Stimulated activated CD8-positive, alpha-beta memory T cell treated with anti-CD3 and anti-CD28 coated beads, Interleukin-4, amount 100 ng/mL, for 1 hour (primary cell): ENCODE measurements at regions not wholly inside any gene's neighbourhood (a gene's known extent, or its start where the extent isn't known, plus 50 kb on each side); places are given as distances from the start of the nearest gene placed in this dataset.
"Not testable (repeated sequence)": the region's sequence is repeated elsewhere in the genome, so short reads cannot be mapped to it uniquely, and the experiment has no call there.

Experiments used
- DNase-seq, 2 donors: peaks; one replicate each; pipeline ENCODE4 v3.0.0-alpha.2; 2020; ENCODE audit warnings: low read depth in 2 of 2, low spot score in 1 of 2

DNA sequence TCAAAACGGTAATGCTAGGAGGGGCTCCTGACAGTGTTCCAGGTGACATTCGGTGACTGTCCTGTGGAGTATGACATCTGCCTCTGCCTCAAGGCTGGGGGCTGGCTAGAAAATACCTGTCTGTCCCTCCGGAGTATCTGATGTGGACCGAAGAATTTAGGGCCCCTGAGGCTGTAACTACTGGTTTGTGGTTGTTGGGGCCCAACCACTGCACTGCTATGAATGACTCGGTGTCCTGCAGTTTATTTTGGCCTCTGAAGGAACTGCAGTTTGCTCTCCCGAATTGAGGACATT lies 198.9 kb upstream of the CAND1 start:
- DNase-seq = no peak

DNA sequence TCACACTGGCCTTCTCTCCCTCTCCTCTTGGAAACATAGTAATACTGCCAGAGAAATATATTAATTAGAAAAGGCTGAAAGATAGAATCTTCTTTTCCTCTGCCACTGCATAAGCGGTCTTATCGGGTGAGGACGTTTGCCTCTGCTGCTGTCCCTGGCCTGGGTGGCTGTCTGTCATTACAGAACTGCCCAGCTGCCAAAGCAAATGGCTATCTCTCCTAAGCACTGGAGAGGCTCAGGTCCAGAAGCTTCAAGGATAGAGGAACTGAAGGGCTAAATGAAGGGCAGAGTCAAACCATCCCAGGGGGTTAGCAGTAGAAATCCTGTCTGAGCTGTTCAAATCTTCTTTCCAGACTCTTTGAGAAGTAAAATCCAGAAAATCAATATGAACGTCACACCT lies 198.6 kb upstream of the CAND1 start:
- DNase-seq = no peak

DNA sequence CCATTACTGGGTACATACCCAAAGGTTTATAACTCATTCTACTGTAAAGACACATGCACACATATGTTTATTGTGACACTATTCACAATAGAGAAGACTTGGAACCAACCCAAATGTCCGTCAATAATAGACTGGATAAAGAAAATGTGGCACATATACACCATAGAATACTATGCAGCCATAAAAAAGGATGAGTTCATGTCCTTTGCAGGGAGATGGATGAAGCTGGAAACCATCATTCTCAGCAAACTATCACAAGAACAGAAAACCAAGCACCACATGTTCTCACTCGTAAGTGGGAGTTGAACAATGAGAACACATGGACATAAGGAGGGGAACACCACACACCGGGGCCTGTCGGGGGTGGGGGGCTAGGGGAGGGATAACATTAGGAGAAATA lies 196.9 kb upstream of the CAND1 start:
- DNase-seq = not testable (repeated sequence)

DNA sequence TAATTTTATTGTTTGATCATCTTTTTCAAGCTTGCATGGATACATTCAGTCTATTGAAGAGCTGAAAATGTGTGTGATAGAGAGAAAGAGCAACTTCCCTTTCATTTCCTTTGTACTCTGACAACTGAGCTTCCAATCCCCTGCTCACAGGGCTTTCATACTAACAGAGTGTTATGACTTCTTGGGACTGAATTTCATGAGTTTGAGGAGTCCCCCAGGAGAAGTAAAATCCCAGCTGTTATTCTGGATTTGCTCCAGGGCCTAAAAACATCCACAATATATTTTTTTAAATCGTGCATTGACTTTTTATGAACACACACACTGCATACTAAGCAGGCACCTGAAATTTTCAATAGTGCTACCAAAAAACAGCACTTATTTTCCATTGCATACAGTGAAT lies 195.8 kb upstream of the CAND1 start:
- DNase-seq = no peak

DNA sequence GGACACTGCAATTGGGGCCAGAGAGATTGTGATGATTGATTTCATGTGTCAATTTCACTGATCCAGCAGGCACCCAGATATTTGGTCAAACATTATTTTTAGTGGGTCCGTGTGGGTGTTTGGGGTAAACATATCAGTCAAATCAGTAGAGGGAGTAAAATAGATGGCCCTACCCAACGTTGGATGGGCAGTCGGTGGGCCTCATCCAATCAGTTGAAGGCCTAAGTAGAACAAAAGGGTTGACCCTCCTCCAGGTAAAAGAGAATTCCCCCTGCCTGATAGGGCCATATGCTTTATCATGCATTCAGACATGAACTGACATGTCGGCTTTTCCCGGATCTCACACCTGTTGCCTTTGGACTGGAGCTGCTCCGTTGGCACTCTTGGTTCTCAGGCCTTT lies 195.1 kb upstream of the CAND1 start:
- DNase-seq = no peak

DNA sequence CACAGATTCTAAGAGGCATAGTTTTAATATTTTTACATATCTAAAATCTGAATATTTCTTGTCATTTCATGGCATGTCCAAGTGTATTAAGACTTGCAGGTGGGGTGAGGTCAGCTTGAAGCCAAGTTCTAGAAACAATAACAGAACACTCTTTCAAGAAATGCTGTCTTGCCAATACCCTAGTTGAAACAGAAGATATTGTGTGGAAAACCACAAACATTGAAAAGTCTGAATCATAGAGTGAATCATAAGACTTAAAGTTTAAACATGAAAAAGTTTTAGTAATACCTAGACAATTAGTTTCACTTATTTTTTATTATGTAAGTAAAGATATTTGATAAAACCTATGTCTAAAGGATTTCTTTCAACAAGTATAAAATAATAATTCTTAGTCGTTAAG lies 191.5 kb upstream of the CAND1 start:
- no peak for DNase-seq

DNA sequence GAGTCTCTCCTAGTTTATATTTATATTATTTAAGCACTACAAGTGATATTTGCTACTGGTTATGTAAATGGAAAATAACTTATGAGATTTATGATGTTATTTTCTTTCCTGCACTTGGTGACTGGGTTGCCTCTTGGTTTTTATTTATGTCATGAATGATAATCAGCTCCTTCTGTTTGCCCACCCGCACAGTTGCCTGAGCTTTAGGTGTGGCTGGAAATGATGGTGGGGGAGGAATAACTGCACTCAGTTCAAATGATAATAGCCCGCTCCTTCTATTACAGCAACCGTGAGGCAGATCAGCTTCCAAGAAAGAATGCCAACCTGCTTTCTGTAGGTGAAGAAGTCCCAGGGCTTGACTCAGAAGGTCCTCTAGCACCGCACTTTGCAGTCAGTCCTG lies 190.2 kb upstream of the CAND1 start:
- DNase-seq = no peak

DNA sequence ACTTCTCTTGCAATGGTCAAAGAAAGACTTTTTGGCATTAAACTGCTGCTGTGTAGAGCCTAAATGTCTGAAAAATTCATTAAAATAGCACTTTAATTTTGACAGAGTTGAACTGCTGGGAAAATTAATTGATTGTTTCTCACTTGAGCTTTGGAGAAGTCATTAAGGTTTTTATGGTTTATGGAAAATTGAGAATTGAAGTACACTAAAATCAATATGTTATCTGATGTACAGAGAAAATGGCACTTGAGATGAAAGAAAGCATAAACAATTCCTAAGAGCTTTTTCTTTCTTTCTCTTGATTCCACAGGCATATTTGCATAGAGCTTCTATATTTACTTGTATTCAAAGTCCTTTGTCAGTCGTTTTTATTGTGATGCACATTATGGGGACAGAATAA lies 188.5 kb upstream of the CAND1 start:
- no peak for DNase-seq

DNA sequence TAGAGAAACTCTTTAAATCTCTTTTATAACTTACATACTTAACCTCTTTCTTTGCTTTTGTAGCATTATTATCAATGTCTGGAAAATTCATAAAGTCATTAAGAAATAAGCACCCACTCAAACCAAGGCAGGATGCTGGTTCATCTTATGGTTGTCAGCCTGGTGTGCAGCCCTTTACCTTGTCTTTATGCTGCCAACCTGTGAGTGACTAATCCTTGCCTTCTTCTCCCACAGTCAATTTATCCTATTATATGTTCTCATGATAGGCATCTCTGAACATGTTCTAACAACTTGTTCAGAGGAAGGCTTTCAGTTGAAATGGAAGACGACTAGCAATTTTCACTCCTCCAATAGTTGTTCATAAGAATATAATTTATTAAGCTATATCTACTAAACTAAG lies 186.9 kb upstream of the CAND1 start:
- no peak for DNase-seq

DNA sequence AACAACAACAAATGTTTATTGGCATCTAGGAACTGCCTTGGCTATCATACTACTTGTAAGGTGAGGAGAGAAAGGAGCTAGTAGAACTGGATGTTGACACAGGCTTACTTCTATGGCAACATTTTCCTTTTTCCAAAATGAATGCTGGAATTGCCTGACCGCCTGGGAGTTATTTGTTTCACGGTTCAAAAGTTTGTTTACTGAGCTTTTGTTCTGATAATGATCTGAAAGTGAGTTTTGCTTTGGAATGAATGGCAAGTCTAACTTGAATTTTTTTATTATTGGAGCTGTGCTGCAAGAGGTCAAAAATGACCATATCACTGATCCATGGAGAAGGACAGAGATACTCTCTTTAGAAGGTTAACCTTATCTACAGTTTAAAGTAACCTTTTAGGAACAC lies 183.5 kb upstream of the CAND1 start:
- DNase-seq = no peak

DNA sequence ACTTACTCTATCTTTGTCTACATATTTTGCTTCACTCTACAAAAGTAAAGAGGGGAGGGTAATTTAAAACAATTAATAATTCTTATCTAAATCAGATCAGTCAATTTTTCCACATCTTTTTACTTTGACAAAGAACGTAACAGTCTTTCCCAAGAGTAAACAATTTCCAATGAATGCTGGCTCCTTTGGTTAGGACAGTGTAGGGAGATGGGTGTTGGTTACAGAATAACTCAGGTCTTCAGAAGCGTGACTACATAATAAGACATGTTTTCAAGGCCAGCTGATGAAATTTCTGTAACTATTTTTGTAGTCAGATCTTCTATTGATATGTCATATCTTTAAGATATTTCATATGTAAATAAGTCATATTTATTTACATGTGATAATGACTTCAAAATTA lies 183.0 kb upstream of the CAND1 start:
- DNase-seq = no peak

DNA sequence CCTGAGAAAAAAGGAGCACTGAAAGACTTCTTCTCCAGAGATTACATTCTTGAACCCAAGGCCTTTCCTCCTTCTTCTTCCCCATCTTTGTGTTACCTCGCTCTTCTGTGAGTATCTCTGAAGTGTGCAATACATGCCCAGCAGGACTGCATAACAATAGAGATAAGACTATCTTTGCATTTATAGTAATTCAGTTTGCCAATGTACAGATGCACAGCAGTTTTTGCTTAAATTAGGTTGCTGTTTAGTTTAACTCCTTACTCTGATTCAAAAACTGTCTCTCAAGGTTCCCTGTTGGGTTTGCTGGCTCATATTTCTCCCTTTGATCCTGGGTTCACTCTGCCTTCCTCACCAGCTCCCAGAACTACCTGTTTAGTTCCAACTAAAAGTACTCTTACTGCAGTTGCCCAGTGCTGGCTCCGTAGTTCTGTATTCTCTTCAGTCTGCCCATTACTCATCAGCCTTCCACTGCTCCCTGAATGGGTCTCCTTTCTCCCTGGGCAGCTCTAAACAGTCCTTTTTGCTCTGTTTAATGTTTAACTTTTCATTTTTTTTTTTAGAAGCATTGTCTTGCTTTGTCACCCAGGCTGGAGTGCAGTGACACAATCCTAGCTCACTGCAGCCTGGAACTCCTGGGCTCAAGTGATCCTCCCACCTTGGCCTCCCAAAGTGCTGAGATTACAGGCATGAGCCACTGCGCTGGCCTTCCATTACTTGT lies 180.6 kb upstream of the CAND1 start:
- DNase-seq = no peak

DNA sequence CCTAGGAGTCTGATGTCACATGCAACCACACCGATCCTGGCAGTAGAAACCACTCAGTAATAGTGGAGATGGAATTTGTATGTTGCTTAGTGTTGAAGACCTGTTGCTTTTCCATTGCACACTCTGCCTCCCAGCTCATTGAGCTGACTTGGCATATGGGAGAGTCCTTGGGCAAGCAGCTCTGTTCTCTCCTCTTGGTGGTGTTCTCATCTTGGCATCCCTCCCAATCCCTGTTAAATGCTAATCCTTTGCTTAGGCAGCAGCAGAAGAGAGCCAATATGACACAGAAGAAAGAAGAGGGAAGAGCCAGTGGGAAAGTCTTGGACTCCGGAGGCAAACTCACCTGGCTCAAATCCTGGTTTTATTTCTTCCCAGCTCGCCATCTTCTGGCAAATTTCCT lies 178.0 kb upstream of the CAND1 start:
- DNase-seq = no peak

DNA sequence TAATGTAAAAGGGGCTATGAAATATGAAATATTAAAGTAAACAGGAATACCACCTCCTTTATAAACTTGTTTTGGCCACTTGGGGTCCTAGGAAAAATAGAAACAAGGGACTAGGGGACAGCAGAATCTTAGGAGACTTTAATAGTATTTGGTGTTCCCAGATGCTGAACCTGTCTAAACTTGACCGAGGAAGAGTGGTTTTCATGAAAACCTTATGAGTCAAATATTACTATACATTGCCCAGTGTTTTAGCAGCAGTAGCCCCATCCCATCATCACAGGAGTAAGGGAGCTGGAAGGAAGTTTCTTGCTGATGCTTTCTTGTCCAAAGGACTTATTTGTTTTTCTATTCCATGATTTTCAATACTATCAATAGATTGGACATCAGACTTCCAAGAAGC lies 177.5 kb upstream of the CAND1 start:
- DNase-seq = no peak

DNA sequence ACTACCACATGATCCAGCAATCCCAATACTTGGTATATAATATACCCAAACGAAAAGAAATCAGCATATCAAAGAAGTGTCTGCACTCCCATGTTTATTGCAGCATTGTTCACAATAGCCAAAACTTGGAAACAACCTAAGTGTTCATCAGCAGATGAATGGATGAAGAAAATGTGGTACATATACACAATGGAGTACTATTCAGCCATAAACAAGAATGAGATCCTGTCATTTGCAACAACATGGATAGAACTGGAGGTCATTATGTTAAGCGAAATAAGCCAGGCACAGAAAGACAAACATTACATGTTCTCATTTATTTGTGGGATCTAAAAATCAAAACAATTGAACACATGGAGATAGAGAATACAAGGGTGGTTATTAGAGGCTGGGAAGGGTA lies 176.2 kb upstream of the CAND1 start:
- DNase-seq = not testable (repeated sequence)

DNA sequence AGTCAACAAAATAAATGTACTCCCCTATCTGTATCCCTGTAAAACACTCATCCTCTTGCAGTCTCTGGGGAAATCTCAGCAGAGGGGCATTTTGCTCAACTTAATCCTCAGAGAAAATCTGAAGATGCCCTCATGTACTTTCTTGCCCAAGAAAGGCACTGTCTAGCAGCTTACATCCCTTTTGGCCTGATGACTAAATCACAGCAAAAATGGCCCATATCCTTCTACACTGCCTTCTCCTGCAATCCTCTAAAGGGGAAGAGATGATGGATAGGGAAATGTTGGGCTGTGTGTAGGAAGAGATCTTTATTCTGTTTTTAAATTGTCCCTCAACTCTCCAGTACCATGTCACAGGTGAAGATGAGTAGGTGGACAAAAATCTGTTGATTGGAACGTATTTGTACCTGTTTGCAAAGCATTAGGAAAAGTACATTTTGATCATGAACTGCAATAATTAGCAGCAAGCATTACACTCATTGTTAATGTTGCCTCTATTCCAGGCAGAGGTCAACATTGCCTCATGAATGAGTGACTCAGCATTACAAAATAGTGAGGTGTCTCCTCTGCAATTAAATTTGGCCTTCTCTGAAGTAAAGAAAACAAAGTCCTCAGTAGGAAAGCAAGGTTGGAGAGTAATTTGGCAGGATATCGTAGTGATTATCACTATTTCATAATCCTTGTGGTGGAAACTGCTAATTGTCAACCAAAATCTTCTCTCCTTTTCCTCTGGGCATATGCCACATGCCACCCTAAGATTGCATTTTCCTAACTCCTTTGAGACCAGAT lies 172.4 kb upstream of the CAND1 start:
- no peak for DNase-seq

DNA sequence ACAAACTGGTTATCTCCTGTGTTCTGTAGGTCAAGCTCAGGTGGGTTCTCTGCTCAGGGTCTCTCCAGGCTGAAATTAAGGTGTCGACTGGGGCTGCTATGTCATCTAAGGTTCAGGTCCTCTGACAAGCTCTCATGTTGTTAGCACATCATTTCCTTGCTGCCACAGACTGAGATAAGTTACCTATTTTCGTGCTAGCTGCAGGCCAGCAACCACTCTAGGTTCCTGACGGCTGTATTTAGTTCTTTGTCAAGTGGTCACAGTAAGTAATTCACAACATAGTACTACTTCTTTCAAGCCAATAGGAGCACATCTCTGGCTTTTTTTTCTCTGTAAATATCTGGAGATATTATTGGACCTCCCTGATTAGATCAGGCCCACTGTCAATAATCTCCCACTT lies 169.3 kb upstream of the CAND1 start:
- DNase-seq = no peak

DNA sequence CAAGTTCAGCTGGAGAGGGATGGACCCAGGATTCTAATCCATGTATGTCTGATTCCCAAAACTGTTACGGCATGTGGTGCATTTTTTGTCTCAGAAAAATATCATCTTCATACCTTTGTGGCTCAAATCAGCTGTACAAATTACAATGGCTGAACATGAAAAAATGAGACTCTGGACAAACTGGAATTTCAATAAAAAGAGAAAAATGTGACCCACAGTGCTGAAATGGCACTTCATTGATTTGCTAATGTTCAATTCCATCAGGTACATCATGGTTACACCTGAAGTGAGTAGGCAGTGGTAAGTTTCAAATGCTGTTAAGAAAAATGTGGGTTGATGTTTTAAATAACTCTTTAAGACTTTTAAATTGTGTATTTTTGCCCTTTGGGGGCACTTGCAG lies 165.6 kb upstream of the CAND1 start:
- no peak for DNase-seq

DNA sequence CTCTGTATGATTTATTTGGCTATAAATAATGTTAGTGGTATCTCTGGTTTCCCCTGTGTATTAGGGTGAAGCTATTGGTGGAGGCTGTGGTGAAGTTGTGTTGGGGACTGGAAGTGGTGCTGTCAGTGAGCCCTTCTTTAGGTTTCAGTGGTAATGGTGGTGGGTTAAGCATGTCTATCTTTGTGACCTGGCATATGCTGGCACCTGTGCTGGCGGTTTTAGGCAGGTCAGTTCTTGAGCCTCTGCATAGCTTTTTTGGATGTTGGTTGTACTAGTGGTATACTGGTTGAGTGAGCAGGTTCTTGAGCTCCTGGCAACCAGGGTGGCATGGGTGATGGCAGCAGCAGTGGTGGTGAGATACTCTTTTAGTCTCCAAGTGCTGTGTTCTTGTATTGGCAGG lies 161.9 kb upstream of the CAND1 start:
- DNase-seq = no peak

DNA sequence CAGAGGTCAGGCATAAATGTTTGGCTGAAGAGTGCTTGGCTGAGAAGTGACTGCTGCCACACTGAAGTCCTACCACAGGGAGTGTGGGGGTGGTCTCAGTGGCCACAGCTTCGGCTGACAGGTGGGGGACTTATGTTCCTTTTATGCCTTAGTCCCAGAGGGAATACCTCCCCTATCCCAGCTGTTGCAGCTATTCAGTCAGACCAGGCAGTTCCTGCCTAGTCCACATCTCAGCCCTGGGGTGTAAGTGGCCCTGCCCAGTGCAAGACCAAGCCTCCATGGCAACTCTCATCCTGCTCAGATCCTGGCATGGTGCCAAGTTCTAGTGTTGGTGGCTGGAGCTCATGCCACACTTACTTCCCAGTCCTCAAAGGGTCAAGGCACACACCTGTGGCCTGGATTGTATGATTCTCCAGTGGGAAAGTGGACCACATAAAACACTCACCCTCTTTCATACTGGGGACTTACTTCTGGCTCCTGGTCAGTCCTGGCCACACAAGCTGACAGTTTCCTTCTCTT lies 161.3 kb upstream of the CAND1 start:
- no peak for DNase-seq

DNA sequence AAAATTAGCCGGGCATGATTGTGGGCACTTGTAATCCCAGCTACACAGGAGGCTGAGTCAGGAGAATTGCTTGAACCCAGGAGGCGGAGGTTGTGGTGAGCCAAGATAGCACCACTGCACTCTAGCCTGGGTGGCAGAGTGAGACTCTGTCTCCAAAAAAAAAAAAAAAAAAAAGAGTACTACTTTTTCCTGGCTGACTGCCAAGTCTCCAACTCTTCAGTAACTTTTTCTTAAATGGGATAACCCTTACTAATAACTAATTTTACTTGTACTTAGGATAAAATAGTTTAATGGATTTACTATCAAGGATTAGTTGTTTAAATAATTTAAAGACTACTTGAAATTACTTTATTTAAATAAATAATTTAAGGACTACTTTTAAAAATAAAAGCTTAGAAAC lies 158.8 kb upstream of the CAND1 start:
- DNase-seq = not testable (repeated sequence)

DNA sequence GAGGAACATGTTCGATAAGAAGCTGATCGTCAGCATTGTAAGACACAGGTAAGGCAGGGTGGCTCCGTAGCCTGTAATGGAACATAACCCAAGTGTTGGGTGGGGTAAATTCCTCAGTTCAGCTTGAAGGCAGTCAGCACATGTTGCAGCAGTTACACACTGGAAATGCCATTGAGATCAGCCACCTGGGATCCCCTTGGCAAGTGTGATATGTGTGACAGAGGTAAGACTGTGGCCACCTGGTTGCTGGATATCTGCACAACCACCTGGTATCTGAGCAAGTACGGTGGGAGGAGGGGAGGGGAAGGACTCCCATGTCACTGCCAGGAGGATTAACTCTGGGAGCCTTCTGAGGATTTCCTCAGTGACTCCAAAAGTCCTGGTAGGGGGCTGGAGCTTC lies 158.0 kb upstream of the CAND1 start:
- DNase-seq = no peak

DNA sequence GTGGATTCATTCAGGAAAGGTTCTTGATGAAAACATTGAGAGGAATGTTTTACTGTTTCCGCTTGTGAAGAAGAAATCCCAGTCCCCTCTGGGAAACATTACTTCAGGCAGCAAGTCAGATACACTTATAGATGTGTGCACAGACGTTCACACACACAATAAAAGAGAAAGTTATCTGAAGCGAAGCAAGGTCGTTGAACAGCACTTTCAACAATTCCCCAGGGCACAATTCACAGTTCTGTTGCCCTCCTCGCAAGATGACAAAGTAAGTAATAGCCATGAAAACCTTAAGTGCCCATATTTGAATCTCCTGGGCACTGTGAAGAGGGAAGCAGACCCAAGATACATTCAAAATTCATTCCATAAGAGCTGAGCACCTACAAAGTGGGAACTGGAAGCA lies 156.6 kb upstream of the CAND1 start:
- no peak for DNase-seq
